ENCODE measurements at regions not wholly inside any gene's neighbourhood (a gene's known extent, or its start where the extent isn't known, plus 50 kb on each side); places are given as distances from the start of the nearest gene placed in this dataset.

GRCh38 chr2:12432985-12433625 is 283.6 kb upstream of the TRIB2 start:
- DNase-seq (ENCODE audit: insufficient read length), result no peak
- no peak for FAIRE-seq
- no peak for TF ChIP-seq POLR2A (IDR thresholded peaks at IDR 0.05; ENCODE audit: low read depth, low read length)
- no peak for TF ChIP-seq TAF1 (IDR thresholded peaks at IDR 0.05; ENCODE audit: borderline replicate concordance, low read depth, low read length)
- no peak for TF ChIP-seq POLR2AphosphoS5 (IDR thresholded peaks at IDR 0.05; ENCODE audit: low read depth, low read length)

DNA sequence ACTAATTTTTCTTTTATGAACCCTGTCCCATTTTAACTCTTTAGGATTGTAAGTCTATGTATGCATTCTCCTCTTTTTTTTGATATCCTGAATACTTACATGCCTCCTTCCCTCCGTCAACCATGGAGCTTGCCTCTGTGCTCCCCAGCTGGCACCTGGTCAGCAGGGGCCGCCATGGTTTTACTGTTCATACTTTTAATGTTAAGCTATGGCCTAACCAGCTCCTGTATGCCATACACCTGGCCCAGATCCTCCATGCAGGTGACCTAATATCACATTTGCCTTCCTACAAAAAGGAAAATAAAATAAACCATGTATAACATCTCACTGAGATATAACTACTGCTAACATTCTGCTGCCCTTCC is 283.1 kb upstream of the TRIB2 start:
- TF ChIP-seq POLR2AphosphoS5 (IDR thresholded peaks at IDR 0.05; ENCODE audit: low read depth, low read length), result no peak
- TF ChIP-seq TAF1 (IDR thresholded peaks at IDR 0.05; ENCODE audit: borderline replicate concordance, low read depth, low read length), result no peak
- no peak for TF ChIP-seq POLR2A (IDR thresholded peaks at IDR 0.05; ENCODE audit: low read depth, low read length)
- FAIRE-seq (no peak), DNase-seq (ENCODE audit: insufficient read length) (no peak)

DNA sequence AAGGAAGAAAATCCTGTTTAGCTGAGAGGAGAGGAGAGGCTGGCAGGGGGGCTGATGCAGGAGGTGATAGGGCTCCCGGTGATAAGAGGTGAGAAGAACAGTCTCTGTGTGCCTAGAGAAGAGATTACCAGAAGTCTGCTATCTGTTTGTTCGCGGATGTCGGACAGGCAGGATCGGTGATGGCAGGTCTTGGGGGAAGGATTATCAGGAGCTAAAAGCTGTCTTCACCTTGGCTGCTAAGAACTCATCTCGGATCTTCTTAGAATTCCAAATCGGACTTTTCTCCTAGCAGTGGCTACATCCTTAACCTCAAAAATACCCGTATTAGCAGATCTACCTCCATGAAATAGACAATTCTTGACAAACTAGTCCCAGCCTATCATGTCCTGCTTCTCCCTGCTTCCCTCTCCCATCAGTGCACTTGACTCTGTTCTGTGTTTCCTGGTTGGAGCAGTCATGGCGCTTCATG is 282.1 kb upstream of the TRIB2 start:
- FAIRE-seq, result no peak
- DNase-seq (ENCODE audit: insufficient read length), result no peak
- TF ChIP-seq TAF1 (IDR thresholded peaks at IDR 0.05; ENCODE audit: borderline replicate concordance, low read depth, low read length), result no peak
- TF ChIP-seq POLR2A (IDR thresholded peaks at IDR 0.05; ENCODE audit: low read depth, low read length), result no peak
- TF ChIP-seq POLR2AphosphoS5 (IDR thresholded peaks at IDR 0.05; ENCODE audit: low read depth, low read length), result no peak

DNA sequence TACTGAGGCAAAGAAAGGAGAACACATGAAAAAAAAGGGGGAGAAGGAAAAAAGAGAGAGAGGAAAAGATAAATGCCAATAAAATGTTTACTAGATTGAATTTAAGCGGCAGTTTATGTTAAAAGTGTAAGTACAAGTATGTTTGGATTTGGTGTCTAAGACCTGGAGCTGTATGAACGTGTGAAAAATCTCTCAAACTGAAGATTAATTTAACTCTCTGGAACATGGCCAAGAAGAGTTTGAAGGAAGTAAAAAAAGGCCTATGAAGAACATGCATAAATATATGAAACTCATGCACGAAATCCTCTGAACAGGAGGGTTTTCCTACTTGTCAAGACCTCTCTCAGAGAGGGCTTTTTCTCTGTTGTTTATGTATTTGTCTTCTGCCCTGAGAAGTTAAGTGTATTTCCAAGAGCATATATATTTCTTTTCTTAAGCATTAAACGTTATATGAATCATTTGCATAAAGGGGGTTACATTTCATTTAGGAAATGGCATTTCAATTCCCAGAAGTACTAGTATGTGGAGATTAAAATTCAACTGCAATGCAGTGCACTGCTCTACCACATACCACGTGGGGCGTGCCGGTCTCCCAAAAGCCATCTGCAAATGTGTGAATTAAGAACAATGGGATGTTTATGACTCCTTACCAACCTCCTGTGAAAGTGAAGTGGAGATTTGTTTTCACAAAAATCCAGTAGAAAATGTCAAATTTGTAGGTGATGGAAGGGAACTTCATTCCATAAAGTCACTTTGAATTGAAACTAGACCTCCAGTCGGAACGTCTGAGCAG is 281.1 kb upstream of the TRIB2 start:
- no peak for FAIRE-seq
- DNase-seq (ENCODE audit: insufficient read length), result no peak
- TF ChIP-seq POLR2AphosphoS5 (IDR thresholded peaks at IDR 0.05; ENCODE audit: low read depth, low read length), result no peak
- TF ChIP-seq TAF1 (IDR thresholded peaks at IDR 0.05; ENCODE audit: borderline replicate concordance, low read depth, low read length), result no peak
- TF ChIP-seq POLR2A (IDR thresholded peaks at IDR 0.05; ENCODE audit: low read depth, low read length), result no peak

DNA sequence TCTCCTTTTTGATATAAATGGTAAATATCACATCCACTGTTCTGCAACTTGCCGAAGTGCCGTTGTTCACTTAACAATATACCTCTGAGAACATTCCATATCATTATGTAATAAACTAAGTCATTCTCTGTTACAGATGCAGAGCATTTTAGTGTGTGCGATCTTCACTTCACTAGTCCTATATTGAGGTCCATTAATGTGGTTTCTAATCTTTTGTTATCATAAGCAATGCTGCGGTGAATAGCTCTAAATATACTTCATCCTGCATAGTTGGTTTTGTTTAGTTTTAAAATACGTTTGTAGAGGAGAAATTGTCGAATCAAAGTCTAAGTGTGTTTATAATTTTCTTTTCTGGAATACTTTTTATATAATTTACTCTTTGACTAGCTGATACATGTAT is 280.3 kb upstream of the TRIB2 start:
- FAIRE-seq (no peak), DNase-seq (ENCODE audit: insufficient read length) (no peak)
- no peak for TF ChIP-seq POLR2AphosphoS5 (IDR thresholded peaks at IDR 0.05; ENCODE audit: low read depth, low read length)
- no peak for TF ChIP-seq TAF1 (IDR thresholded peaks at IDR 0.05; ENCODE audit: borderline replicate concordance, low read depth, low read length)
- no peak for TF ChIP-seq POLR2A (IDR thresholded peaks at IDR 0.05; ENCODE audit: low read depth, low read length)

- TF ChIP-seq POLR2A (IDR thresholded peaks at IDR 0.05; ENCODE audit: low read depth, low read length) (no peak), POLR2AphosphoS5 (IDR thresholded peaks at IDR 0.05; ENCODE audit: low read depth, low read length) (no peak), TAF1 (IDR thresholded peaks at IDR 0.05; ENCODE audit: borderline replicate concordance, low read depth, low read length) (no peak)
- FAIRE-seq (no peak), DNase-seq (ENCODE audit: insufficient read length) (no peak)
Measured at GRCh38 chr2:12436935-12437561, 279.7 kb upstream of the TRIB2 start.

DNA sequence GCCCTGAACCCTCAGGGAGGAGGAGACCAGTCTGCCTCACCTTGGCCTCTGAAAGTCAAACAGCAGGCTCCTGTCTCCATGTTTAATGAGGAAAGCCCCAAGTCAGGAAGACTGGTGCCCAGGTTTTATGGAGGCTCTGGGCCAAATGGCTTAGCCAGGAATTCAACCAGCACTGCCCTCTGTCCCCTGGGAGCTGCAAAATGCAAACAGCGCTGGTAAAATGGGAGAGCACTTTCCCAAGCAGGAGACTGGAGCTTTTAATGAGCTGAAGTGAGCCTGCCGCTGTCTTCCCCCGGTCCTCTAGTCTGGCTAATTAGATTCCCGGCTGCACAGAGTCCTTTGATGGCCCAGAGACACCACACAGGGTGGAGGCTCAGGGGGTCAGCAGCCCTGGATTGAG is 276.0 kb upstream of the TRIB2 start:
- no peak for FAIRE-seq
- TF ChIP-seq POLR2A (IDR thresholded peaks at IDR 0.05; ENCODE audit: low read depth, low read length) (no peak), POLR2AphosphoS5 (IDR thresholded peaks at IDR 0.05; ENCODE audit: low read depth, low read length) (no peak), TAF1 (IDR thresholded peaks at IDR 0.05; ENCODE audit: borderline replicate concordance, low read depth, low read length) (no peak)
- DNase-seq (ENCODE audit: insufficient read length), result no peak

GRCh38 chr2:12441750-12442475 is 274.8 kb upstream of the TRIB2 start:
- no peak for FAIRE-seq
- TF ChIP-seq POLR2AphosphoS5 (IDR thresholded peaks at IDR 0.05; ENCODE audit: low read depth, low read length), result no peak
- TF ChIP-seq TAF1 (IDR thresholded peaks at IDR 0.05; ENCODE audit: borderline replicate concordance, low read depth, low read length), result no peak
- no peak for TF ChIP-seq POLR2A (IDR thresholded peaks at IDR 0.05; ENCODE audit: low read depth, low read length)
- no peak for DNase-seq (ENCODE audit: insufficient read length)

GRCh38 chr2:12442476-12442847 is 274.3 kb upstream of the TRIB2 start:
- no peak for TF ChIP-seq POLR2A (IDR thresholded peaks at IDR 0.05; ENCODE audit: low read depth, low read length)
- no peak for TF ChIP-seq POLR2AphosphoS5 (IDR thresholded peaks at IDR 0.05; ENCODE audit: low read depth, low read length)
- no peak for TF ChIP-seq TAF1 (IDR thresholded peaks at IDR 0.05; ENCODE audit: borderline replicate concordance, low read depth, low read length)
- no peak for DNase-seq (ENCODE audit: insufficient read length)
- FAIRE-seq, result no peak

DNA sequence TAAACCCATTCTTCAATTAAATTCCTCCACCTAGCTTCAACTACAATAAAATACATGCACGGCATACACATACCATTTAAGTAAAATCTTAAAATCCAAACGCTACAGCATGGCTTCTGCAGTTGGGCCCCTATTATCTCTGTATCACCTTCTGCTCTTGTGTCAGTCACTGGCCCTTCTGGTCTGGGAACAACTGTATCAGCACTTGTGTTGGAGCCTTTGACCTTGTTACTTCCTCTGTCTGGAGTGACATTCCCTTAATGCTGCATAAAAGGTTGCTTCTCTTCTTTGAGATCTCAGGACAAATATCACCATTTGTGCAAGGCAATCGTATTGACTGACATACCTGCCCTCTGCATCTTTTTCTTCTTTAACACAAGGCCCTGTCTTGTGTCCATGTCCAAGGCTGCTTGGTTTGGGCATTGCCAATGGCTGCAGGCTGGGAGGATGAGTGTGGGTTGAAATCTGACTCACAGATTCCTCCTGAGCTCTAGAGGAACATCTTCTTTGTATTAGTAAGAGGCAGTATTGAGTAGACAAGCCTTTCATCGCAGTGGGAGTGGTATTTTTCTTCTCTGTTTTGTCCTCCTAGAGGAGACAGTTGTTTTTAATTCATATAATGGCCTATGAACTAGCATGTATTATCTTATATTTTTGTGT is 267.8 kb upstream of the TRIB2 start:
- FAIRE-seq (no peak), DNase-seq (ENCODE audit: insufficient read length) (no peak)
- no peak for TF ChIP-seq TAF1 (IDR thresholded peaks at IDR 0.05; ENCODE audit: borderline replicate concordance, low read depth, low read length)
- TF ChIP-seq POLR2A (IDR thresholded peaks at IDR 0.05; ENCODE audit: low read depth, low read length), result no peak
- no peak for TF ChIP-seq POLR2AphosphoS5 (IDR thresholded peaks at IDR 0.05; ENCODE audit: low read depth, low read length)

DNA sequence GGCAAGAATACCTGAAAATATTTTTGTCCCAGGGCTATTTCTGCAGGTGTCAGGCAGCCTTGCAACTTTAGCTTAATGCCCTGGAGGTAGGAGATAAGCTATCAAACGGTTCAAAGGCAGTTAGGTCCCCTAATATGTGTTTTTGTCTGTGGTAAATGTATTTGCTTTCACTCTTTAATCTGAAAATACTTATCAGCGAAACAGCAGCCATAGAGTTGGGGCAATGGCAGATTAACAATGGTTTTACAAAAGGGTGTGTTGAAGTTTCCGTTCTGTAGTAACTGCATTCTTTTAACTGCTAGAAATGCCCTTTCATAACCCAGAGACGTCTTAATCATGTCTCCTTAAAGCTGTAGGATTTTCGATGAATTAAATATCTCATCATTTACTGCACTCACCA is 265.0 kb upstream of the TRIB2 start:
- DNase-seq (ENCODE audit: insufficient read length), result no peak
- TF ChIP-seq TAF1 (IDR thresholded peaks at IDR 0.05; ENCODE audit: borderline replicate concordance, low read depth, low read length), result no peak
- no peak for TF ChIP-seq POLR2A (IDR thresholded peaks at IDR 0.05; ENCODE audit: low read depth, low read length)
- no peak for TF ChIP-seq POLR2AphosphoS5 (IDR thresholded peaks at IDR 0.05; ENCODE audit: low read depth, low read length)
- no peak for FAIRE-seq
